ENCODE measurements at regions not wholly inside any gene's neighbourhood (a gene's known extent, or its start where the extent isn't known, plus 50 kb on each side); places are given as distances from the start of the nearest gene placed in this dataset.

- TF ChIP-seq GPBP1L1 (CRISPR knock-in tag; IDR thresholded peaks at IDR 0.05), result no peak
- no peak for TF ChIP-seq ZNF720 (CRISPR knock-in tag; IDR thresholded peaks at IDR 0.05)
- TF ChIP-seq ZNF331 (CRISPR knock-in tag; IDR thresholded peaks at IDR 0.05), result no peak
- TF ChIP-seq, protein P1, sequence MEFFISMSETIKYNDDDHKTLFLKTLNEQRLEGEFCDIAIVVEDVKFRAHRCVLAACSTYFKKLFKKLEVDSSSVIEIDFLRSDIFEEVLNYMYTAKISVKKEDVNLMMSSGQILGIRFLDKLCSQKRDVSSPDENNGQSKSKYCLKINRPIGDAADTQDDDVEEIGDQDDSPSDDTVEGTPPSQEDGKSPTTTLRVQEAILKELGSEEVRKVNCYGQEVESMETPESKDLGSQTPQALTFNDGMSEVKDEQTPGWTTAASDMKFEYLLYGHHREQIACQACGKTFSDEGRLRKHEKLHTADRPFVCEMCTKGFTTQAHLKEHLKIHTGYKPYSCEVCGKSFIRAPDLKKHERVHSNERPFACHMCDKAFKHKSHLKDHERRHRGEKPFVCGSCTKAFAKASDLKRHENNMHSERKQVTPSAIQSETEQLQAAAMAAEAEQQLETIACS (CRISPR knock-in tag; IDR thresholded peaks at IDR 0.05), result no peak
- TF ChIP-seq RORA (CRISPR knock-in tag; IDR thresholded peaks at IDR 0.05), result no peak
- TF ChIP-seq ZNF362 (CRISPR knock-in tag; IDR thresholded peaks at IDR 0.05; ENCODE audit: borderline replicate concordance), result no peak
These were observed 68.1 kb downstream of the RHOU start (continued) for GRCh38 chr1:228803421-228803820.

GRCh38 chr1:228804173-228804572 lies 68.9 kb downstream of the RHOU start:
- intact Hi-C loops (cut with micrococcal nuclease; ENCODE audit: unreplicated experiment) (no loop called here), in situ Hi-C loops (cut with HindIII; ENCODE audit: extremely low pct_ligation_motif_present, low pct_unique_long_range_greater_than_20kb) (no loop called here)
- 48% methylated on average over 1 of the region's 1 CpG for WGBS (ENCODE audit: low lambda C conversion rate)
- Histone ChIP-seq H3K4me1 (ENCODE audit: insufficient read depth, low read length) (peaks cover 42% of the 10 kb centered on the region), H3K79me2 (ENCODE audit: insufficient read depth, low read length) (no peaks in the 10 kb centered on the region), H3K36me3 (replicated peaks in 1 of 2; ENCODE audit: control insufficient read depth in 1 of 2, insufficient read depth in 2 of 2, low read length in 2 of 2) (no peaks in the 10 kb centered on the region), H3K27me3 (ENCODE audit: control insufficient read depth in 1 of 2, insufficient read depth in 2 of 2, low read length in 2 of 2) (no peaks in the 10 kb centered on the region; a peak in 1 of 5 replicates), H3K4me3 (replicated peaks in 1 of 3; ENCODE audit: insufficient read depth in 1 of 3, low read depth in 2 of 3, low read length in 3 of 3) (no peak overlapping the region), H3K9me3 (ENCODE audit: low read length) (no peaks in the 10 kb centered on the region), H3K27ac (ENCODE audit: extremely low read length, insufficient read depth, low read length) (no peak overlapping the region), H3K4me2 (ENCODE audit: low read depth, low read length) (no peak overlapping the region), H2AFZ (ENCODE audit: low read length) (no peak overlapping the region), H3K9ac (ENCODE audit: insufficient read depth, low read depth, low read length) (no peak overlapping the region), H4K20me1 (ENCODE audit: insufficient read depth, low read length) (no peaks in the 10 kb centered on the region)
- no TSS peak for BruUV-seq (replicated peaks)
- FAIRE-seq (no peak), DNase-seq (ENCODE audit: low spot score) (no peak), ATAC-seq (no peak)
- CTCF ChIA-PET (ENCODE audit: low intra/inter-chr PET ratio, low total read pairs), result no interaction called here
- TF ChIP-seq, protein P2, sequence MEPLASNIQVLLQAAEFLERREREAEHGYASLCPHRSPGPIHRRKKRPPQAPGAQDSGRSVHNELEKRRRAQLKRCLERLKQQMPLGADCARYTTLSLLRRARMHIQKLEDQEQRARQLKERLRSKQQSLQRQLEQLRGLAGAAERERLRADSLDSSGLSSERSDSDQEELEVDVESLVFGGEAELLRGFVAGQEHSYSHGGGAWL (CRISPR knock-in tag; IDR thresholded peaks at IDR 0.05), result no peak
- TF ChIP-seq TARDBP (CRISPR knock-in tag; IDR thresholded peaks at IDR 0.05), result no peak
- TF ChIP-seq ZHX1 (CRISPR knock-in tag; IDR thresholded peaks at IDR 0.05; ENCODE audit: low read depth), result no peak
- no peak for TF ChIP-seq TCF12 (IDR thresholded peaks at IDR 0.05)
- no peak for TF ChIP-seq TCF12 (CRISPR knock-in tag; IDR thresholded peaks at IDR 0.05)
- no peak for TF ChIP-seq RAD51 (IDR thresholded peaks at IDR 0.05; ENCODE audit: borderline replicate concordance)
- TF ChIP-seq SKI (IDR thresholded peaks at IDR 0.05; ENCODE audit: partially characterized antibody), result no peak
- TF ChIP-seq ZNF343 (CRISPR knock-in tag; IDR thresholded peaks at IDR 0.05), result no peak
- no peak for TF ChIP-seq MLLT10 (CRISPR knock-in tag; IDR thresholded peaks at IDR 0.05)
- no peak for TF ChIP-seq PCBP1 (IDR thresholded peaks at IDR 0.05; ENCODE audit: borderline replicate concordance, low read depth, low read length)
- TF ChIP-seq KDM5B (CRISPR knock-in tag; IDR thresholded peaks at IDR 0.05; ENCODE audit: borderline replicate concordance), result no peak
- no peak for TF ChIP-seq ZNF282 (IDR thresholded peaks at IDR 0.05; ENCODE audit: partially characterized antibody)
- TF ChIP-seq BORCS8-MEF2B (CRISPR knock-in tag; IDR thresholded peaks at IDR 0.05), result no peak
- POLR2A ChIA-PET, result interaction anchor here (1.2 kb wide), 1 partner anchor 57 kb away, joined by 4 read pairs; no protein-coding TSS in a partner anchor

Measured in HepG2 (cell line).